ENCODE measurements at regions not wholly inside any gene's neighbourhood (a gene's known extent, or its start where the extent isn't known, plus 50 kb on each side); places are given as distances from the start of the nearest gene placed in this dataset.

DNA sequence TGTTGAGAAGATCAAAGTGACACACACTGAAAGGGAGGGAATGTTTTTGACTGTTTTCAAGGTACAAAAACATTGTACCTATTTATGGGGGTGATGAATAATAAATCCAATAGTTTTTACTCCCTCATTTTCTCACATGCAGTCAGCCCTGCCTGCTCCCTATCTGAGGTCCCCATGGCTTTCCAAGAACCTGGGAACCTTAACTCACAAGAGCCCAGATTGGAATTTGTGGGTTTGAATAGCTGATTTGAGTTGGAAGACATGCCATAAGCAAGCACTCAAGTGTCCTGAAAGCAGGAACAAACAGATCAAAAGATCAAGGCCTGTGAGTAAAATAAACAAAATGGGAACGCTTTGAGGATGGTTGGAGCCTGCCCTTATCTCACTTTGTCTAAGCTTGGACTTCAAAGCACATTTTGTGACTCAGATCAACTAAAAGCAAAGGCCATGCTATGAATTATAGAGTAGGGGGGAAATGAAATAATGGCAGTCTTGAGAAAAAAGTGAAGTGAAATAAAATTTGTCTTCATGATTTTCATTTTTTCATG is 136.6 kb downstream of the LYPLAL1 start:
- H3K9me3 Mint-ChIP-seq, result peaks cover 3 to 12% (median 6%) of the 10 kb centered on the region in 3 donors
- H3K36me3 Mint-ChIP-seq, result peaks cover 23% of the 10 kb centered on the region
- no peak overlapping the region for H3K4me3 Mint-ChIP-seq
- H3K4me1 Mint-ChIP-seq, result peaks cover 0 to 1% (median 0%) of the 10 kb centered on the region in 3 donors
- H3K27ac Mint-ChIP-seq, result no peak overlapping the region
- H3K27me3 Mint-ChIP-seq, result no peaks in the 10 kb centered on the region

DNA sequence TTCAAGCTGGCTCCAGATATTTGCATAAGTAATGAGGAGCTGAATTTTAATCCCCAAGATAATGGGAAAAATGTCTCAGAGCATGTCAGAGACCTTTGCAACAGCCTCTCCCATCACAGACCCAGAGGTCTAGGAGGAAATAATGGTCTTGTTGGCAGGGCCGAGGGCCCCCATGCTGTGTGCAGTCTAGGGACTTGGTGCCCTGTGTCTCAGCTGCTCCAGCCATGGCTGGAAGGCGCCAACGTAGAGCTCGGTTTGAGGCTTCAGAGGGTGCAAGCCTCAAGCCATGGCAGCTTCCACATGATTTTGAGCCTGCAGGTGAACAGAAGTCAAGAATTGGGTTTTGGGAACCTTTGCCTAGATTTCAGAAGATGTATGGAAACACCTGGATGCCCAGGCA is 134.7 kb downstream of the LYPLAL1 start:
- no peaks in the 10 kb centered on the region for H3K4me1 Mint-ChIP-seq
- H3K27me3 Mint-ChIP-seq, result no peaks in the 10 kb centered on the region
- H3K4me3 Mint-ChIP-seq, result peak overlapping the region in 1 of 4 donors; percentile 17
- peaks cover 25% of the 10 kb centered on the region for H3K36me3 Mint-ChIP-seq
- H3K9me3 Mint-ChIP-seq, result peaks cover 5 to 10% (median 5%) of the 10 kb centered on the region in 3 donors
- no peak overlapping the region for H3K27ac Mint-ChIP-seq

DNA sequence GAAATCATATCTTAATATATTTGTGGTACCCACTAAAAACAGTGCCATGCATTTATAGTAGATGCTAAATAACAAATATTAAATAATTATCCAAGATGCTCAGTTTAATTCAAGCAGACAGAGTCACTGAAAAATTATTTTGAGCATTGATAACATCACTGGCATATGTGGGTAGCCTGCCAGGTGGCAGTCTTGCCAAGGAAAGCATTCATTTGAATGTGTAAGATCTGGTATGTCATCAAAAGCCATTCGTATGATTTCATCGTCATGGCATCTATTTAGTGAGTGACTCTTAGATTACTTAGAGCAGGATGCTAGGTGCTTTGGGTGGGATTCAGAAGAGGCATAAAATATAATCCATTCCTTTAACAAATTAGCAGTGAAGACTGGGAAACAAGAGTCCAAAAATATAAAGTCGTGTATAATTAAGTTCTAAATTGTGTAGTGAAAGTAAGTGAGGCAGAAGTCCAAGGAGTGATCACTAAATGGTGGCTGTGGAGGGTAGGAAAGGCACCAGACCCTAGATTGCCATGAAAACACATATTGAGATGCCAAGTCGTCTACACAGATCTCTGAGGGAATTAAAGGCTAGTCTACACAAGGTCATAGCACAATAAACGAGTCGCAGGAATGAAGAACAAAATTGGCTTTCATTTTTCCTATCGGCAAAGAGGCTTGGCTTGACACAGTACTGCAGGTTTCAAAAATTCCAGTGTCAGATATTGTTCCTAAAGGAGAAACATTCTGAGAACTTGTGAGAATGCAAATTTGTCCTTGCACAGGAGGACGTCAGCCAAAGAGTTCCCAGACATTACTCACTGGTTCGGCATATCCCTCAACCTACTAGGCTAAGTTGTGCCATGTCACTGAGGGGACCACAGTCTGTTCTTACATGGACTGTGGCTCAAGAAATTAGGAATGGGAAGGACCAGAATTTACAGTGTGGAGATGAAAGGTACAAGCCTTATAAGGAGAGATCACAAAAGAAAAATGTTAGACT is 130.8 kb downstream of the LYPLAL1 start:
- no peaks in the 10 kb centered on the region for H3K27me3 Mint-ChIP-seq
- peaks cover 11% of the 10 kb centered on the region for H3K36me3 Mint-ChIP-seq
- no peak overlapping the region for H3K27ac Mint-ChIP-seq
- no peaks in the 10 kb centered on the region for H3K4me1 Mint-ChIP-seq
- H3K4me3 Mint-ChIP-seq, result no peak overlapping the region
- peaks cover 3 to 10% (median 3%) of the 10 kb centered on the region in 3 donors for H3K9me3 Mint-ChIP-seq

DNA sequence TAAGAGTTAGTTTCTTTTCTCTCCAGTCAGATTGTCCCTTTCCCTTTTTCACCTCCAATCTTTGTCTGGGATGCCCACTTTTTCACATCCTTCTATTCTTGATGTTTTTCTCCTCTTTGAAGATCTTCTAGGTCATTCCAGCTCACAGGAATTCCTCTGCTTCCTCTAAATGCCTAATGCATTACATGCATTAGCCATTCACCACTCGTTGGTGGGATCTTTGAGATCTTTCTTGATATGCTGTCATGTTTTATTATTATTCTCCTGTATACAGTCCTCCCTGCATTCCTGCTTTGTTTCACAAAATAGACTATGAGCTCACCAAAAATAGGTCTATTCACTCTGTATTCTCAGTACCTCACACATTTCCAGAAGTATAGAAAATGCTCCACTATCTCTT is 129.0 kb downstream of the LYPLAL1 start:
- peaks cover 2 to 5% (median 2%) of the 10 kb centered on the region in 3 donors for H3K9me3 Mint-ChIP-seq
- no peaks in the 10 kb centered on the region for H3K27me3 Mint-ChIP-seq
- no peak overlapping the region for H3K4me3 Mint-ChIP-seq
- no peak overlapping the region for H3K27ac Mint-ChIP-seq
- H3K4me1 Mint-ChIP-seq, result no peaks in the 10 kb centered on the region
- H3K36me3 Mint-ChIP-seq, result peaks cover 4% of the 10 kb centered on the region

DNA sequence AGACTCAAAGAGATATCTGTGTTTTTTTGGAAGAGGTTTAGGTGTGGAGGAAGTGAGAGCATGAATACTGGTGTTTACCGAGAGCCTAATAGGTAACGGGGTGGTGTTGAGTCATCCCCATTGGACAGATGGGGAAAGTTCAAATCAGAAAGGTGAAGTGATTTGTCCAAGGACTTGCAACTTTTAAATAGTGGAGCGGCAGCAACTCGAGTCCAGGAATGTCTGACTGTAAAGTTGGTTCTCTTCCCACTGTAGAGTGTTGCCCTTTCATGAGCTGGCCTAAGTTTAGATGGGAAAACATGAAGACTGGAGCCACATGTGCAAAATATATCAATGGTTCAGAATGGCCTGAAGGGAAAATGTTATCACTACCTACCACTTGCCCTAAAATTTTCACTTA is 125.7 kb downstream of the LYPLAL1 start:
- H3K4me3 Mint-ChIP-seq, result no peak overlapping the region
- H3K9me3 Mint-ChIP-seq, result peaks cover 0 to 2% (median 1%) of the 10 kb centered on the region in 3 donors
- peaks cover 14% of the 10 kb centered on the region for H3K36me3 Mint-ChIP-seq
- no peaks in the 10 kb centered on the region for H3K27me3 Mint-ChIP-seq
- H3K4me1 Mint-ChIP-seq, result no peaks in the 10 kb centered on the region
- H3K27ac Mint-ChIP-seq, result no peak overlapping the region

DNA sequence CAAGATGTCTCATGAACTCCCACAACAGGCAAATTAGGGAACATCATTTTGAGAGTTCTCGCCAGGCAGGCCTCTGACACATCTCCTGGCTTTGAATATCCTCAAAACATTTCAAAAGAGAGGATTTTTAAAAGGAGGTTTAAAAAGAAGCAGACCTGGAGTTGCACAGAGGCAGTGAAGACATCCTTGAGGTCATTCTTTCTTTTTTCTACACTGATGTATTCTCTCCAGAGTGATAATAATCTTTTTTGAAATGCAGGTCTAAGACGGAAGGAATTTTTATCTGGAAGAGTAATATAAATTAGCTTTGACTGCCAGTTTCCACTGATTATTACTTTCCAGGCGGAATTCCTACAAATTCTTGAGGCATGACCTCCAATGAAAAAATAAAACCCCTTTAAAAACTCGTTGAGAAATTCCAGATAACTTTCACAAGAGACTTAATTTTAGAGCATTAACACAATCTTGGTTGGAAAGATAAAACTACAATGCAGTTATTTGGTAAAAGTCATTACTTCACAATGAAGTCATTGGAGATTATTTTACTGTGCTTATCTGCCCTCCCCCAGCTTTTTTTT is 125.0 kb downstream of the LYPLAL1 start:
- peaks cover 0 to 1% (median 0%) of the 10 kb centered on the region in 3 donors for H3K9me3 Mint-ChIP-seq
- no peaks in the 10 kb centered on the region for H3K27me3 Mint-ChIP-seq
- H3K4me1 Mint-ChIP-seq, result no peaks in the 10 kb centered on the region
- no peak overlapping the region for H3K4me3 Mint-ChIP-seq
- peaks cover 15% of the 10 kb centered on the region for H3K36me3 Mint-ChIP-seq
- H3K27ac Mint-ChIP-seq, result no peak overlapping the region

DNA sequence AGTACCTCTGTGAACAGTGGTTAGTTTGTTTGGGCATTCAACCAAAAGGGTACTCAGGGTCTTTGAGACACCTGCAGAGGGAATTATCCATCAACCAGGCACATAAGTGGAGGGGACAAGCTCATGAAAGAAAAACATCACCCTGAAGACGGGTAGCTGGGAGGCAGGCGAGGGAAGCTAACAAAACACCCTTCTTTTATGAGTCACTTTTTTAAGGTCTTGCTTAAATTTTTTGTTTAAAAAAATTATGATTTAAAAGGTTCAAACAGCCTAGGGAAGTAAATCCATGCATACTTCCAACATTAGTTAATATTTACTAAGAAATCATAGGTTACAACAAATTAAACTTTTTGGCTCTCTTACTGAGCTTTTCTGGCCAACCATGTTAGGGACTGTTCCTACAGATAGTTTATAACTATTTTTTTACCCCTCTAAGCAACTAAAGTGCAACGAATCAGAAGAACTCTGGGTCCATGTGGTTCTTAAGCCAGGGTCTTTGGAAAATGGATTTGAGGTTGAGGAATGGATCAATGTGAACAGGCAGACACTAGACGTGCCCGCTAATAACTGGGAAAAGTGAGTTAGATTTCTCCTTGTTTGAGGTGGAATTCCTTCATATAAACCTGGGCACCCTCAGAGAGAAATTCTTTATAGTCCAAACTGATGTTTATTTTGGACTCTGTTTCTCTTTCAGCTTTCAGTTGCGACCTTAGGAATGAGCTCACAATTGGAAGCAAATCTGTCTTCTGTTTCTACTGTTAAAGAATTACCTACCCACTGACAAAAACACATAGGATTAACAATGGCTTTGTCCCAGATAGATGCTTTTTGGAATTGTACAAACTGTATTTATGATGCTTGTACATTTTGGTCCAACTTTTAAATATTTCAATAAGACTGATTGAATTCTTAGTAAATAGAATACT is 123.0 kb downstream of the LYPLAL1 start:
- Mint-ChIP-seq H3K27me3 (no peaks in the 10 kb centered on the region), H3K36me3 (peaks cover 17% of the 10 kb centered on the region), H3K27ac (no peak overlapping the region), H3K4me3 (no peak overlapping the region), H3K9me3 (peaks cover 0 to 1% (median 0%) of the 10 kb centered on the region in 3 donors), H3K4me1 (peaks cover 0 to 2% (median 0%) of the 10 kb centered on the region in 3 donors)

DNA sequence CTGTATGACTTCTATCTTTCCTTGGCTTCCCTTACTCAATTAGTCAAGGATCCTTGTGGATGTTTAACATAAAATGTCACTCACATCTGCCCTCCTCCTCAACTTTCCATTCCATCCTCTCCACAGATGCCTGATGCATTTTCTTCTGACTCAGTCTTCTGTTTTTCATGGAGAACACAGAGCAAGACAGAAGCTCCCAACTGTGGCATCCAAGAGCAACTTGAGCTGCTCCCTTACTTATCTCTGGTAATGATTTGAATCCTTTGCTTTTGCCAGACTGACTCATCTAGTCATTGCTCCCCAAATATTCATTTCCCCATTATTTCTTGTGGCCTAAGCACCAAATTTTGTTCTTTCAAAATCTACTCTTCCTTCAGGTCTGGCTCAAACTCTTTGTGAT is 120.6 kb downstream of the LYPLAL1 start:
- Mint-ChIP-seq H3K4me1 (peaks cover 0 to 2% (median 0%) of the 10 kb centered on the region in 3 donors), H3K27ac (no peak overlapping the region), H3K27me3 (no peaks in the 10 kb centered on the region), H3K36me3 (peaks cover 17% of the 10 kb centered on the region), H3K9me3 (peaks cover 0 to 1% (median 0%) of the 10 kb centered on the region in 3 donors), H3K4me3 (no peak overlapping the region)

DNA sequence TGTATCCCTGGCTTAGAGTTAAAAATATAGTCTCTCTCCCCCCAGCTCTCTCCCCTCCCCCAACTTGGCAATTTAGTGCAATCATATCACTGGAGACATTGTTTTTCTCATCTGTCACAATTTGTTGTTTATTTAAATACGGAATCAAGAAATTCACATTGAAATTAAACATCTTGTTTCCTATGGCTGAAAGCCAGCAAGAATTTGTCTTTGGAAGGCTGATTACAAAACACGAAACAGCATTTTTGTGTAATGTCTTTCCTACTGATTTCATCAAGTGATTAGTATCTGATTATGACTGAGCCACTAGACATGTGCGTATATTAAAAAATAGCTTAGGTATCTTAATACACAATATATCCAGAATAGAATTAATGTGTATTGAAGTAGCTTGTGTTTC is 119.7 kb downstream of the LYPLAL1 start:
- peaks cover 17% of the 10 kb centered on the region for H3K36me3 Mint-ChIP-seq
- H3K4me1 Mint-ChIP-seq, result peaks cover 0 to 2% (median 0%) of the 10 kb centered on the region in 3 donors
- no peaks in the 10 kb centered on the region for H3K27me3 Mint-ChIP-seq
- H3K27ac Mint-ChIP-seq, result no peak overlapping the region
- H3K9me3 Mint-ChIP-seq, result peaks cover 0 to 1% (median 0%) of the 10 kb centered on the region in 3 donors
- H3K4me3 Mint-ChIP-seq, result no peak overlapping the region

DNA sequence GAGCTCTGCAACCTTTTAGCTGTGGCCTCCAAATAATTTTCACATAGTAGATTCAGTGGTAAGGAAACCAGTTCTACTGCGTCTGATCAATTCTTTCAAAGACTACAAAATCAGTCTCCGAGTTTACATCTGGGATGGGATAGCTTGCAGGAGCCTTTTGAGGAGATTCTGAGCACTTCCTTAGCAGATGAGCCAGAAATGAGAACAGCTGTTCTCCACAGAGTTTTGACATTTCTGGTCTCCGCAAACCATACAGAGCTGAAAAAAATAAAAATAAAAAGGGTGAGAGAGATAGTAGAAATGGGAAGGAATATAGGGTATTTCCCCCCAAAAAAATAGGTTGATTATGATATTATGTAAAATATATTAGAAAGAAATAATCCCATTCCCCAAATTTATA is 119.3 kb downstream of the LYPLAL1 start:
- Mint-ChIP-seq H3K4me1 (peaks cover 0 to 2% (median 0%) of the 10 kb centered on the region in 3 donors), H3K36me3 (peaks cover 17% of the 10 kb centered on the region), H3K4me3 (no peak overlapping the region), H3K27ac (no peak overlapping the region), H3K27me3 (no peaks in the 10 kb centered on the region), H3K9me3 (peaks cover 0 to 1% (median 0%) of the 10 kb centered on the region in 3 donors)

DNA sequence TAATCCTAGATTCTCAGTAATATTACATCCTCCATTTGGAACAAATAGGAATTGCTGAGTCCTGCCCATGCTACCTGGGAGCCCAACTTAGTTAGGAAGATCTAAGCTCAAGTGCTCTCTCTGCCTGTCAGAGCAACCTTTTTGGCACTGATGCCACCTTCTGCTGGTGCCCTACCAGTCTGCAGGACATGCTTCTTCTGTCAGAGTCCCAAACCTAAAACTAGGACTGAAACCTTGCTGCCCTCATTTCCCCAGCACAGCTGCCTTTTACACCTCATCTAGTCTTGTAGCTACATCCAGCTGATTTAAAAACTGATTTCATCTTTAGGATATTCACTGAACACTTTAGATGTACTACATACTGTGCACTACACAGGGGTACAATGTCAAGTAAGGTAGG is 118.7 kb downstream of the LYPLAL1 start:
- Mint-ChIP-seq H3K36me3 (peaks cover 17% of the 10 kb centered on the region), H3K27me3 (no peaks in the 10 kb centered on the region), H3K4me3 (no peak overlapping the region), H3K9me3 (peaks cover 0 to 3% (median 0%) of the 10 kb centered on the region in 3 donors), H3K27ac (no peak overlapping the region), H3K4me1 (peaks cover 0 to 4% (median 2%) of the 10 kb centered on the region in 3 donors)

DNA sequence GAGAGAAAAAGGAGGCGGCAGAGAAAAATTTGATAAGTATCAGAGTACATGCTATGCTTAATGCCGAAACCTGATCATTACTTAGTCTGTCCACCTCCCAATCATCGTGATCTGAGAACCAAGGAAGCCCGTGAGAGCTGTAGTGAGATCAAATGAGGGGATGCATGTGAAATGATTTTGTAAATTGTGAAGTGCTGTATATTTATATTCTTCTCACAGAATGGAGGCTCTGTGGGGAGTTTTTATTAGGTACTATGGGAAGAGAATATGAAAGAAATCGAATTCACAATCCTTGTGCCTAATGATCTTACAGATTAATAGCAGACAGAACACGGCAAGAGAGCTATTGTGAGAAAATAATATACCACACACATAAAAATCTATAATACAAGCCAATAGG is 115.5 kb downstream of the LYPLAL1 start:
- Mint-ChIP-seq H3K27me3 (no peaks in the 10 kb centered on the region), H3K4me1 (peaks cover 0 to 4% (median 2%) of the 10 kb centered on the region in 3 donors), H3K36me3 (peaks cover 3% of the 10 kb centered on the region), H3K27ac (no peak overlapping the region), H3K4me3 (no peak overlapping the region), H3K9me3 (peaks cover 1 to 9% (median 3%) of the 10 kb centered on the region in 3 donors)

DNA sequence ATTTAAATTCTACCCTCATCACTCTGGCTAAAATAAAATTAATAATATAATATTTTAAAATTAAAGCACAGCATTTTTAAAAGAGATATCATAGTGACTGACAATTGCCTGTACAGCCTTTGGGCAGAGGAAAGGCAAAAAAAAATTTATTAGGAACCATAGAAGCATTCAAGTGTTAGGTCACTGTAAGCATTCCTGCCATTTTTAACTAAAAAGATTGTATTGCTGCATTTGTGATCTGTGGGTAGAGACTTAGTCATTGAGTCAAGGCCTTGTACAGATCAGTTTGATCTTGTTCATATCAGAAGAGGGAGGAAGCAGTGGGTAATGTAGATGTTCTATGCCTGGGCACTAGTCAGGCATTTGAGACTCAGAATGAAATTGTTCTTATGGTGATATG is 109.9 kb downstream of the LYPLAL1 start:
- H3K4me3 Mint-ChIP-seq, result no peak overlapping the region
- no peaks in the 10 kb centered on the region for H3K36me3 Mint-ChIP-seq
- peaks cover 0 to 2% (median 2%) of the 10 kb centered on the region in 3 donors for H3K4me1 Mint-ChIP-seq
- H3K27me3 Mint-ChIP-seq, result no peaks in the 10 kb centered on the region
- H3K9me3 Mint-ChIP-seq, result peaks cover 1 to 13% (median 3%) of the 10 kb centered on the region in 3 donors
- no peak overlapping the region for H3K27ac Mint-ChIP-seq

DNA sequence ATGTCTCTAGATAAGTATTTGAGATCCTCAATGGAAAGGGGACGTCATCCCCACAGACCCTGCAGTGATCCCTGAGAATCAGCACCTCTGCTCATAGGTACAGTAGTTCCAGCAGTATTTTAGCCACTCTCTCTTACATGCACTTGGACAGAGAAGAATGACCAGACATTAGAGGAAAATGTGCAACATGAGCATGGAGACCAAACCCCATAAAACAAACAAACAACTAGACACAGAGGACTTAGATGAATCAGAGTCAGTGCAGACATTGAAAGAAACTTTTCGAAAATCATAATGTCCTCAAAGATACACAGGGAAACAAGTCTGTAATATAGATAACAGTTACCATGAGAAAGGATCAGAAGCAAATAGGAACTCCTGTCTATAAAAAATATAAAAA is 108.2 kb downstream of the LYPLAL1 start:
- H3K27ac Mint-ChIP-seq, result no peak overlapping the region
- H3K9me3 Mint-ChIP-seq, result peaks cover 0 to 13% (median 3%) of the 10 kb centered on the region in 3 donors
- no peaks in the 10 kb centered on the region for H3K4me1 Mint-ChIP-seq
- no peak overlapping the region for H3K4me3 Mint-ChIP-seq
- no peaks in the 10 kb centered on the region for H3K27me3 Mint-ChIP-seq
- no peaks in the 10 kb centered on the region for H3K36me3 Mint-ChIP-seq
